Panc1 (cell line): ENCODE measurements at regions not wholly inside any gene's neighbourhood (a gene's known extent, or its start where the extent isn't known, plus 50 kb on each side); places are given as distances from the start of the nearest gene placed in this dataset.

Source experiments
- ATAC-seq: fragments of 200-7000 bp; cut with Tn5 transposase; 2 replicates; pipeline ENCODE4 v1.9.1; 2020; ENCODE audit warnings: mild to moderate bottlenecking, moderate library complexity
- BruUV-seq: library from RNA; stranded (reverse); fragments of 400-500 nt; replicated peaks from 2 replicates; lab custom pipeline; 2021; lab: Mats Ljungman, UMichigan
- CTCF ChIA-PET: fragments of 300-600 bp; sonication (Branson Sonifier 250); formaldehyde crosslinking; loops from one replicate; lab custom pipeline; 2022; ENCODE audit warnings: antibody characterized with exemption; lab: Charles Lee
- POLR2A ChIA-PET: fragments of 300-600 bp; sonication (Branson Sonifier 250); formaldehyde crosslinking; loops from one replicate; lab custom pipeline; 2022; ENCODE audit warnings: antibody characterized with exemption; lab: Charles Lee
- DNase-seq: peaks from one replicate; pipeline ENCODE4 v3.0.0-alpha.2; 2010; ENCODE audit warnings: low read depth, low spot score
- H3K27ac ChIP-seq: 2 replicates; pipeline ENCODE4 v1.5.1; 2011; ENCODE audit warnings: mild to moderate bottlenecking, low read length, inconsistent platforms
- H3K27me3 ChIP-seq: fragments of 200-500 bp; sonication (Bioruptor generic); 2 replicates; pipeline ENCODE4 v1.6.0; 2014; ENCODE audit warnings: low read length, inconsistent platforms; ENCODE audit not compliant: control insufficient read depth, insufficient read depth
- H3K36me3 ChIP-seq: fragments of 200-500 bp; sonication (Bioruptor generic); 2 replicates; pipeline ENCODE4 v1.5.1; 2014; ENCODE audit warnings: inconsistent platforms, mild to moderate bottlenecking, low read length, moderate library complexity; ENCODE audit not compliant: control insufficient read depth, insufficient read depth
- H3K4me1 ChIP-seq: 2 replicates; pipeline ENCODE4 v1.5.1; 2011; ENCODE audit warnings: inconsistent platforms, mild to moderate bottlenecking, low read length, moderate library complexity; ENCODE audit not compliant: control insufficient read depth, insufficient read depth
- H3K4me3 ChIP-seq, 2 experiments: 2 replicates each; pipeline ENCODE4 v1.5.1; 2011 to 2012; ENCODE audit warnings: low read depth in 2 of 2, low read length in 2 of 2, mild to moderate bottlenecking in 2 of 2, inconsistent platforms in 1 of 2, moderate library complexity in 1 of 2
- H3K9me3 ChIP-seq: fragments of 200-500 bp; sonication (Bioruptor generic); 2 replicates; pipeline ENCODE4 v1.5.1; 2014; ENCODE audit warnings: low read depth, mild to moderate bottlenecking, inconsistent platforms, low read length, moderate library complexity; ENCODE audit not compliant: control insufficient read depth, insufficient read depth
- CTCF ChIP-seq: fragments of 450-650 bp; IDR thresholded peaks from 2 replicates; pipeline ENCODE4 v1.5.1; 2017; ENCODE audit warnings: mild to moderate bottlenecking
- POLR2AphosphoS5 ChIP-seq: IDR thresholded peaks from 2 replicates; pipeline ENCODE4 v1.6.1; 2012; ENCODE audit warnings: mild to moderate bottlenecking, low read depth, low read length, moderate library complexity
- SIN3A ChIP-seq: IDR thresholded peaks from 2 replicates; pipeline ENCODE4 v1.6.1; 2012; ENCODE audit warnings: low read depth, mild to moderate bottlenecking, low read length, moderate library complexity, borderline replicate concordance; ENCODE audit not compliant: insufficient read depth
- TCF7L2 ChIP-seq: IDR thresholded peaks from 2 replicates; pipeline ENCODE4 v1.6.1; 2011; ENCODE audit warnings: mild to moderate bottlenecking, low read depth, low read length, inconsistent platforms
- in situ Hi-C: cut with HindIII; loops from 2 replicates; pipeline ENCODE4 v1.10.0; 2016; ENCODE audit warnings: low sequenced_read_pairs, low pct_unique_long_range_greater_than_20kb
- intact Hi-C: fragments of 100-400 bp; cut with micrococcal nuclease; formaldehyde crosslinking; loops from one replicate; pipeline ENCODE4 v1.10.0; 2022; ENCODE audit not compliant: unreplicated experiment
- TF ChIP-seq, protein P1 (sequence below), 2 experiments: IDR thresholded peaks; 2 replicates each; pipeline ENCODE4 v1.6.1; 2011 to 2012; ENCODE audit warnings: low read depth in 2 of 2, control low read depth in 1 of 2, low read length in 1 of 2, mild to moderate bottlenecking in 1 of 2, moderate library complexity in 1 of 2; ENCODE audit not compliant: insufficient read depth in 1 of 2

- no peak overlapping the region for H3K27ac ChIP-seq
- H3K4me3 ChIP-seq: no peak overlapping the region
- in situ Hi-C loops (no loop called here), intact Hi-C loops (no loop called here)
- BruUV-seq: no TSS peak
- H3K4me1 ChIP-seq: no peaks in the 10 kb centered on the region
- ChIA-PET CTCF (no interaction called here), POLR2A (no interaction called here)
- H3K36me3 ChIP-seq: no peaks in the 10 kb centered on the region
- DNase-seq (no peak), ATAC-seq (no peak)
- H3K27me3 ChIP-seq: no peaks in the 10 kb centered on the region
- TF ChIP-seq POLR2AphosphoS5 (no peak), TCF7L2 (no peak), SIN3A (no peak), CTCF (no peak)
- TF ChIP-seq, protein P1, sequence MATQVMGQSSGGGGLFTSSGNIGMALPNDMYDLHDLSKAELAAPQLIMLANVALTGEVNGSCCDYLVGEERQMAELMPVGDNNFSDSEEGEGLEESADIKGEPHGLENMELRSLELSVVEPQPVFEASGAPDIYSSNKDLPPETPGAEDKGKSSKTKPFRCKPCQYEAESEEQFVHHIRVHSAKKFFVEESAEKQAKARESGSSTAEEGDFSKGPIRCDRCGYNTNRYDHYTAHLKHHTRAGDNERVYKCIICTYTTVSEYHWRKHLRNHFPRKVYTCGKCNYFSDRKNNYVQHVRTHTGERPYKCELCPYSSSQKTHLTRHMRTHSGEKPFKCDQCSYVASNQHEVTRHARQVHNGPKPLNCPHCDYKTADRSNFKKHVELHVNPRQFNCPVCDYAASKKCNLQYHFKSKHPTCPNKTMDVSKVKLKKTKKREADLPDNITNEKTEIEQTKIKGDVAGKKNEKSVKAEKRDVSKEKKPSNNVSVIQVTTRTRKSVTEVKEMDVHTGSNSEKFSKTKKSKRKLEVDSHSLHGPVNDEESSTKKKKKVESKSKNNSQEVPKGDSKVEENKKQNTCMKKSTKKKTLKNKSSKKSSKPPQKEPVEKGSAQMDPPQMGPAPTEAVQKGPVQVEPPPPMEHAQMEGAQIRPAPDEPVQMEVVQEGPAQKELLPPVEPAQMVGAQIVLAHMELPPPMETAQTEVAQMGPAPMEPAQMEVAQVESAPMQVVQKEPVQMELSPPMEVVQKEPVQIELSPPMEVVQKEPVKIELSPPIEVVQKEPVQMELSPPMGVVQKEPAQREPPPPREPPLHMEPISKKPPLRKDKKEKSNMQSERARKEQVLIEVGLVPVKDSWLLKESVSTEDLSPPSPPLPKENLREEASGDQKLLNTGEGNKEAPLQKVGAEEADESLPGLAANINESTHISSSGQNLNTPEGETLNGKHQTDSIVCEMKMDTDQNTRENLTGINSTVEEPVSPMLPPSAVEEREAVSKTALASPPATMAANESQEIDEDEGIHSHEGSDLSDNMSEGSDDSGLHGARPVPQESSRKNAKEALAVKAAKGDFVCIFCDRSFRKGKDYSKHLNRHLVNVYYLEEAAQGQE (IDR thresholded peaks at IDR 0.05; ENCODE audit: insufficient read depth in 1 of 2, low read depth in 2 of 2, low read length in 1 of 2): no peak
- no peaks in the 10 kb centered on the region for H3K9me3 ChIP-seq
Measured at GRCh38 chr13:47158593-47158992, 261.7 kb upstream of the HTR2A start.

GRCh38 chr13:47148543-47148942 is 251.7 kb upstream of the HTR2A start:
- H3K4me3 ChIP-seq: no peak overlapping the region
- ChIA-PET CTCF (no interaction called here), POLR2A (no interaction called here)
- in situ Hi-C loops (no loop called here), intact Hi-C loops (no loop called here)
- no peak for ATAC-seq
- H3K4me1 ChIP-seq: no peaks in the 10 kb centered on the region
- H3K36me3 ChIP-seq: no peaks in the 10 kb centered on the region
- TF ChIP-seq, protein P1 (IDR thresholded peaks at IDR 0.05; ENCODE audit: insufficient read depth in 1 of 2, low read depth in 2 of 2, low read length in 1 of 2): no peak
- no peak for TF ChIP-seq CTCF
- no peak for TF ChIP-seq POLR2AphosphoS5
- TF ChIP-seq SIN3A: no peak
- no peak for TF ChIP-seq TCF7L2
- no peaks in the 10 kb centered on the region for H3K9me3 ChIP-seq
- no peaks in the 10 kb centered on the region for H3K27me3 ChIP-seq
- BruUV-seq: no TSS peak
- no peak overlapping the region for H3K27ac ChIP-seq
- DNase-seq: no peak
